NCI-H460 (cell line): ENCODE measurements at regions not wholly inside any gene's neighbourhood (a gene's known extent, or its start where the extent isn't known, plus 50 kb on each side); places are given as distances from the start of the nearest gene placed in this dataset.

Experiments
- DNase-seq: peaks from one replicate; pipeline ENCODE4 v3.0.0-alpha.2; 2016; ENCODE audit warnings: low read depth; ENCODE audit errors: extremely low read depth

DNA sequence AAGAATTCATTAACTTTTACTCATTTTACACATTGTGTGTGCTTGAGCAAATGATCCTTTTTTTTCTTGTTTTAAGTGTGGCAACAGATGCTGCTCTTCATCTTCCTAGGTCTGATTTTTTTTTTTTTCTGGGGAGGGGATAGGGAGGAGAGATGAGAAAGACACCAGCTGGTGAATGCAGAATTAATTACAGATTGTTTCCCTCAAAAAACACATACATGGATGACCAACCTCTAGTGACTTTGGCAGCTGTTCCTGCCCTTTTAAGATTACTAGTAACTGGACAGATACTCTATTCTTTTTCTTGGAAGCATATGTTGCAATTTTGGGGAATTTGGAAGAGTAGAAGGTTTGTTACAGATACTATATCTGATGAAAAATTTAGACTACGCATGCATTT, 103.6 kb upstream of the MYO16 start:
- DNase-seq: no peak

DNA sequence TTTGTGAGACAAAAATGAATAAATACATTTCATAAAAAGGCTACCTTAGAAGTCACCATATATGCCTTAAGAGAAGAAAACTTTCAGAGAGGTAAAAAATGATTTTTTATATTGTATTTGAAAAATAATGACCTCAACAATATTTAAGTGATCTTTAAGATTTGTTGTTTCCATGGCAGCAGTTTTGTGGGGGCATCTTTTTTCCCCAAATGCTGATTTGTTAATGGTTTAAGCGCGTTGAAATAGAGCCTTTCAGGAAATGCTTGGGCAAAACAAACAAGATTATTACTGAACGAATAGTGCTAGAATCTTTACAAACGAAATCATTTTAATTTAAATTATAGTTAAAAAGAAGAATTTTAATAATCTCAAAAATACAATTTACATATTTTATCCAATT, 103.1 kb upstream of the MYO16 start:
- no peak for DNase-seq

DNA sequence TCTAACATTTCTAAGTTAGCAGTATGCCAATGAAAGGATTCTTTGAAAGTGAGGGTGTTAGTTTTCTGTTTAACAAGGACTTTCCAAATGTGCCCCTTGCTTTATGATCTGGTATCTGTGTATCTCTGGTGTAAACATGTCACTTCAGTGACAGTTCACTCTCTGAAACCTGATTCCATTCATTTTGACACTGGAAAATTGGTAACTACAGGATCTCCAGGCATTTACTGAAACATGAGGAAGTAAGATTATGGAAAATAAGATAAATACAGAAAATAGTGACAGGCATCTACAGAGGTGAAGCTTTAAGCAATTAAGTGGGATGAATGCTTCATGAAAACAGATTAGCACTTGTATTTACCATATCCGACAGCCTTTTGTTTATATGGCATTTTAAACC, 101.6 kb upstream of the MYO16 start:
- DNase-seq: no peak

DNA sequence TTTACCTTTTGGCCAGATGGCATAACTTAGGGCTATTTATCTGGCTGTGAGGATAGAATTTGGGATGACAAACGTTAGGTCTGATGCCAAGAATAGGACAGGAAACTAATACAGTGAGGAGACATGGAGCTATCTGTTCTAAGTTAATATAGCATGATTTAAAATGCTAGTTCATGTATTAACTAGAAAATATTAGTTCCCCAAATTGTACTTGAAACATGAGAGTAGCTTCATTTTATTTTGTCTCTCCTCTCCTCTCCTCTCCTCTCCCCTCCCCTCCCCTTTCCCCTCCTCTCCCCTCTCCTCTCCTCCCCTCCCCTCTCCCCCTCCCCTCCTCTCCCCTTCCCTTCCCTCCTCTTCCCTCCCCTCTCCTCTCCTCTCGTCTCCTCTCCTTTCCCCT, 101.1 kb upstream of the MYO16 start:
- no peak for DNase-seq

DNA sequence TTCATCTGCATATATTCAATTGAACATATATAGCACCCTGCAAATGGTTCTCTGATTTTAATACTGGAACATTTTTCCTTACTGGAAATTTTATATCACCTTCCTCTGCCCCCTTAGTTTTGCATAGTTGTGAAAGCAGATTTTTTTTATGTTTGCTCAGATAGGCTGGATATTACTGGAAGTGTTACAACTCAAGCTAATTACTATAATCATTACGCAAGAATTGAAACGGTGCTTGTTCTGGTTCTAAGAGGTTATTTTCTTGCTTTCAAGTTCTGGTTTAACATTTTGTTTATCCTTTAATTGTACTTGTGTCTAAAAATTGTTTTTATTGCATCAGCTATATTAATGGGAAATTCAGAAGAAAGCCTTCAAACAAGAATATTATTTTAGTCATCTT, 95.6 kb upstream of the MYO16 start:
- no peak for DNase-seq

DNA sequence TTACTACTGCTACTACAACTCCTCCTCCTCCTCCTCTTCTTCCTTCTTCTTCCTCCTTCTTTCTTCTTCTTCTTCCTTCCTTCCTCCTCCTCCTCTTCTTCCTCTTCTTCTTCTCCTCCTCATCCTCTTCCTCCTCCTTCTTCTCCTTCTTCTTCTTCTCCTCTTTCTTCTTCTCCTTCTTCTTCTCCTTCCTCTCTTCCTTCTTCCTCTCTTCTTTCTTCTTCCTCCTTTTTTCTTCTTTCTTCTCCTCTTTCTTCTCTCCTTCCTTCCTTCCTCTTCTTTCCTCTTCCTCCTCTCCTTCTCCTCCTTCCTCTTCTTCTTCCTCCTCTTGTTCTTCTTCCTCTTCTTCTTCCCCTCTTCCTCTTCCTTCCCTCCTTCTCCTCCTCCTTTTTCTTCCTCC, 94.7 kb upstream of the MYO16 start:
- no peak for DNase-seq

DNA sequence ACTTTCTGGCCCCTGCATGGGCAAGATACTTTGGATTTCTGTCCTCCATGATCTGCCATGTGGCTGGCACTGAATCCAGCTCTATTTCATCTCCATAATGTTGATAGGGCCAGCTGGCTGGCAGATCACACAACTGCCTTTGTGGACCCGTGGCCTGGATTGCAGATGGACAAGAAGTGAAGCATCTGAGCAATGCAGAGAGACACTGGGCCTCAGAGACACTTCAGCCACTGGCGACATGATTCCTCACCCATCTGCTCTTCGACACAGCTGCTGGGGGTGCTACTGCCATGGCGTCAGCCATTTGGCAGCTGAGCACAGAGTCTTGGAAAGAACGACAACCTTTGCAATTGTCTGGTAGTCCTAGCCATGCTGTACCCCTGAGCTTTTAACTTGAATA, 79.5 kb upstream of the MYO16 start:
- DNase-seq: no peak

DNA sequence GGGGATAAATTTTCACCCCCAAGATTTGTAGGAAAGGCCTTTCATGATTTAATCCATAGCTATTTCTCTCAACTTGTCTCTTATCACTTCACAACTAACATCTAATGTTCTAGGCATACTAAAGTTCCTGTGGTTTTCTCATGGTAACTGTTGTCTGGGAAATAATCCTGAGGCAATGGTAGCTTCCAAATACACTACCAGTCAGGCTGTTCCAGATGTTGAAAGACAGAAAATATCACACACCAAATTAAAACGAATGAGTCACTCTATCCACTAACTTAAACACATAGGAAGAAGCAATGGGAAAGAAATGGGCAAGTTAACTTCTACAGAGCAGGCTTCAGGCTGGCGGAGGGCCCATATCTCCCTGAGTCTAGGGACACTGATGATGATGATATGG, 77.7 kb upstream of the MYO16 start:
- DNase-seq: no peak

DNA sequence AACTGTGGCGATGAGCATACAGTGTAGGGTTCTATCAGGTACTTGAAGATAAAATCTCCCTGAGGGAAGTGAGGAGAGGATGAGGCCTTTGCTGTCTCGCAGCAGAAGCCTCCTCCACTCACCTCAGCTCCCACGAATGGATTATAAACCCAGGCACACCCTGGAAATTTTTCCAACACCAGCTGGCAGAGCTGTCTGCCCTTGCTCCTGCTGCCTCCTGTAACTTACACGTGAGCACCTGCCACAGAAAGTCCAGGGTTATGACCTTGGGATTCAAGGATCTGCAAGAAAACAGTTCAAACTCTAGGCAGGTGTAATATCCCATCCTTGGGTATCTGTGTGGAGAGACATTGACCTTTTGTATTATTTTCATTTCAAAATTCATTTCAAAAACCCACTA, 70.9 kb upstream of the MYO16 start:
- no peak for DNase-seq

DNA sequence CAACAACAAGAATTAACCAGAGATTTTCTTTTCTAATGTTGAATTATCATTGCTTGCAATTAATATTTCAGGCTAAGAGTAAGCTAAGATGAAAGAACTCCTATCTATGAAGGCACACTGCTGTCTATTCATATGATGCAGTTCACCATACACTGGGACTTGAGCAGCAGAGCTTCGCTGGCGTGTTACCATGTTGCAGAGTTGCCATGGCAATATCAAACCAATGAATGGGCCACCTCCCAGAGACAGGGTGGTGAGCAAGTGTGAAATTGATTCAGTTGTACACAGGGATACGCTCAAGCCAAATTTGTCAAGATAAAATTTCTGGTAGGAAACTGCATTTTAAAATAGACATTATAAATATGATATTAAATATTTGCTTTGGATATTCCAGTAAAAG, 69.3 kb upstream of the MYO16 start:
- DNase-seq: no peak

DNA sequence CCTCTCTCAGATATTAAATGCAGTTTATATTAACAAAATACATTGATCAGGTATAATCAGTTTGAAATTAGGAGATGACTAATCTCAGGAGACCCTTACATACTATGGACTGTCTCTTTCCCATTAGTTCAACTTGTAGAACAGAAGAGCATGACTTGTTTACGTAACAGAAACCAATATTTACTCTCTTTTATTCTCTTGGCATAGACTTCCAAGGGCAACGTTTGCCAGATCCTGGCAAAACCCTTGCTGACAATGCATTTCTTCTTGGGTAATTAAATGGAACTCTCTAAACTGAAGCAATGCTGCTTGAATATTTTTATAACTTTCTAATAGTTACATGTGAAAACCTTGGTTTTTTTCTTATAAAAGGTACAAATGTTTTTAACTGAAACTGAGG, 68.3 kb upstream of the MYO16 start:
- no peak for DNase-seq

DNA sequence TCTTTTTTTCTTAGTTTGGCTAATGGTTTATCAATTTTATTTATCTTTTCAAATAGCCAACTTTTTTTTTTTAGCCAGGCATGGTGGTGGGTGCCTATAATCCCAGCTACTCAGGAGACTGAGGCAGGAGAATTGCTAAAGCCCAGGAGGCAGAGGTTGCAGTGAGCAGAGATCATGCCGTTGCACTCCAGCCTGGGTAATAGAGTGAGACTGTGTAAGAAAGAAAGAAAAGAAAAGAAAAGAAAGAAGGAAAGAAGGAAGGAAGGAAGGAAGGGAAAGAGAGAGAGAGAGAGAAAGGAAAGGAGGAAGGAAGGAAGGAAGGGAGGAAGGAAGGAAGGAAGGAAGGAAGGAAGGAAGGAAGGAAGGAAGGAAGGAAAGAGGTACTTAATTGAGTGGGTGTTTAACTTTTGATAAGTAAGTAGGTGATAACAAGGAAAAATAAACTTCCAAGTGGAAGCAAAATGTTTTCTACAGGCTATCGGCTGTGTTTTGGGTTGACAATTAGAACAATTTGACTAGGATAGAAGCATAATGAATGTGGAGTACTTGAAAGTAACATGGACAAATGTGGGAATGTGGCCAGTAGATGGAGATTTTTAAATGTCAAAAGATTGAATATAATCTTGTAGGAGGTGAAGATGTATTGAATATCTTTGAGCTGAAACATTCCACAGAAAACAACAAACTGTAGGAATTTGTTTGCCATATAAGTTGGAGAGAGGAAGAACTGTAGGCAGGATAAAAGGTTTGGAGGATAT, 62.8 kb upstream of the MYO16 start:
- no peak for DNase-seq

DNA sequence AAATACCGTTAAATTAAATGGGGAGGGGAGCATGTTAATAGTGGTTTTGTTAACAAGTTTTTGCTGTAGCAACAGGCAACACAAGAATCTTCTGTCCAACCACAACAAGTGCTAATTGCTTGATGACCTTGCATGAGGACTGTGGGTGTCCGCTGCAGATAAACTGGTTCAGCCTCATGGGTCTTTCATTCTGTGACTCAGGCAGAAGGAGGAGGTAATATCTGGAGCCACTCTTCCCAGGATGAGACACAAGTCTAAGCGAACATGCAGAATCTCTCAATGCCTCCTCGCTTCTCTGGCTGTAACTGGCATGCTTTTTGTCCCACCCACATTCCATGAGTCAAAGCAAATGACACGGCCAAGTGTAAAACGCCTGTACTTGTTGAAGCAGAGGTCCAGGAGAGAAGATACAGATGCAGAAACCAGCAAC, 56.6 kb upstream of the MYO16 start:
- no peak for DNase-seq

DNA sequence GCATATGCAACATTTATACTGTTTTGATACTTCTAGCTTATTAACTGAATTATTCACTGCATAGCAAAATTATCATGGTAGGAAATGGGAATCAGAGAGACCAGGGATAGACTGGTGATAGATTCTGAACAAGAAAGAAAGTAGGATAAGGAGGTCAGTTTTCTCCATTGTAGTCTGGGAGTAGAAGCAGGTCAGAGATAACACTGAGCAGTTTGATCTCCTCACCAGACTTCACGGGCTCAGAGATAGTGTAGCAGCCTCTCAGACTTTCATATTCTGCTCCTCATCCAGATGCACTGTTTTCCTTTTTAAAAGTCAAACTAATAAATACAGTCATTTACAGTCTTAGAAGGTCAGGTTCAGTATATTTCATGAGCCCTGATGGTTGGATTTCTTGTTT, 56.0 kb upstream of the MYO16 start:
- no peak for DNase-seq

DNA sequence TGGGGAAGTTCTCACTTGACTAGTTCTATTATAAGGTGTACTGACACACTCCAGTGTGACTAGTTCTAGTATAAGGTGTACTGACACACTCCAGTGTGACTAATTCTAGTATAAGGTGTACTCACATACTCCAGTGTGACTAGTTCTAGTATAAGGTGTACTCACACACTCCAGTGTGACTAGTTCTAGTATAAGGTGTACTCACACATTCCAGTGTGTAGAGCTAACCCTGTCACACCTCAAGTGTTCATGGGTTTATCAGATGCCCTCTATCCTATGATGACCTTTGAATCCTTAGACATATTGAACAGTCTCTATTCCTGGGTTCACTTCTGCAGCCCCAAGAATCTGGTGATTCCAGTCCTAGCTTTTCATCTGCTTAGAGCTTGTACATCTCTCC, 54.6 kb upstream of the MYO16 start:
- DNase-seq: no peak

DNA sequence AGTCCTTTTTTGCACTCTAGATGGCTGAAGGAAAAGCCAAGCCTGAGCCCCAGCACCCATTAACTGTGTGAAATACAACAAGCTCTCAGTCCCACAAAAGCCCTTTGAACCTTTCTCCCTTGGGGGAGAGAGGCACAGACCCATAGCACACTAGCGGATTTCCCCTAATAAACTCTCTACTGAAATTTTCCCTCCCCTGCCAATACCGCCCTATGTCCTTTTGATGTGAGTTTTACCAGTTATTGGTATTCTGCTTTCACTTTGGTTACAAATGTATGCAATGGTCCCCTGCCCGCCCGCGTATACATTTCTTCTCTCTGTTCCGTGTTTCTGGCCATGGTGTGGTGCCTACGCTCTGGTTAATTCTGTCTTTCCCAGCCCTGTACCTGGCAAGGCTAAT, 54.0 kb upstream of the MYO16 start:
- no peak for DNase-seq
